ENCODE measurements at regions not wholly inside any gene's neighbourhood (a gene's known extent, or its start where the extent isn't known, plus 50 kb on each side); places are given as distances from the start of the nearest gene placed in this dataset.

- TF ChIP-seq REST (IDR thresholded peaks at IDR 0.05; ENCODE audit: insufficient read depth in 1 of 2, low read depth in 2 of 2, low read length in 2 of 2) (no peak), POLR2AphosphoS5 (IDR thresholded peaks at IDR 0.05; ENCODE audit: low read depth, low read length) (no peak), FOXP2 (optimal IDR thresholded peaks at IDR 0.05; ENCODE audit: borderline replicate concordance, extremely low read depth, extremely low read length, insufficient read depth) (no peak), SIN3A (IDR thresholded peaks at IDR 0.05; ENCODE audit: borderline replicate concordance, insufficient read depth, low read length) (no peak)
Measured at GRCh38 chr7:45976485-45976856, 55.4 kb upstream of the IGFBP3 start.
